Islet of Langerhans (tissue), 1 donor: ENCODE measurements at regions not wholly inside any gene's neighbourhood (a gene's known extent, or its start where the extent isn't known, plus 50 kb on each side); places are given as distances from the start of the nearest gene placed in this dataset.

Source experiments
- FAIRE-seq: peaks from one replicate; lab custom pipeline; 2011; peaks lifted over from hg19 to GRCh38; lab: Jason Lieb, UNC

- FAIRE-seq: no peak
These were observed 79.8 kb upstream of the CD93 start for GRCh38 chr20:23165964-23166363.

DNA sequence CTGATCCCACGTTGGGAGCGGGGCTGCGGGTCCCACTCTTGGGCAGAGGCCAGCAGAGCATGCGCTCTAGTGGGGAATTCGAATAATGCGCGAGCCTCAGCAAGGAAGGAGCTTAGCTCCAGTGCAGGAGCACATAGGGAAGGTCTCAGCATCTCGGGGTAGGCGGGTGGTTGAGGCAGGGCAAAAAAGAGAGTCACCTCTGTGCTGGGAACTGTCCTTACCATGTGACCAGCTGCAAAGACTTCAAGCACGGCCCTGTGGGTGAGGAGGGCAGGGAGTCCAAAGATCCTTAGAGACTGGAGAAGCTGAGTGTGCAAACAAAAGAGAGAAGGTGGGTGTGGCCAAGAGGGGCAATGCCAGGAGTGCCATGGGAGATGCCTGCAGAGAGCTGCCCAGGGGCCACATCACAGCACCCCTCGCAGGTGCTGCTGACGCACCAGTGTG is 79.2 kb upstream of the CD93 start:
- no peak for FAIRE-seq

- no peak for FAIRE-seq
These were observed 78.1 kb upstream of the CD93 start for GRCh38 chr20:23164176-23164601.

- no peak for FAIRE-seq
These were observed 77.4 kb upstream of the CD93 start for GRCh38 chr20:23163562-23163961.

GRCh38 chr20:23162887-23163286 is 76.8 kb upstream of the CD93 start:
- FAIRE-seq: no peak

- FAIRE-seq: no peak
These were observed 76.0 kb upstream of the CD93 start for GRCh38 chr20:23161968-23162696.

DNA sequence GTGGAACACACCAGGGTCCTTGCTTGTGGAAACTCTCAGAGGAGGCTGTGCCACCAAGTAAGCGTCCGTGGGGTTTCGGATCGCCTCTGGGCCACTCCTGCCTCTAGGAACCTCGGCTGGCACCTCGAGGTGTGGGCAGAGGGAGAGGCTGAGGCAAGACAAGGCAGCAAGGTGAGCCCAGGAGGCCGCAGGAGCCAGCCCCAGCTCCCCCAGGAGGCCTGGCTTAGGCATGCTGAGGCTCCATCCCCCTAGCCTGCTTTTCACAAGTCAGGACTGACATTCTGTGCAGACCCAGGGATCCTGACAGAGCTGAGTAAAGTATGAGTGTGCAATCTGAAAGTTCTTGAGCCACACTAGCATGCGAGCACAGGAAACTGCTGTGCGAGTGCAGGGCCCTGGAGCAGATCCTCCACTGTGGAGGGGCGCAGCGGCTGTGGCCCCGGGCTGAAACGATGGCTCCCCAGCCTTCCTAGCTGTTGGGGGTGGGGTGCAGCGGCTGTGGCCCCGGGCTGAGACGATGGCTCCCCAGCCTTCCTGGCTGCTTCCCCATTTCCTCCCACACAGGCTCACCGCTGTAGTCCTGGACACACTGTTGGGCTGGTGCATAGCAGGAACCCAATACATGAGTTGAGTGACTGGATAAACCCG is 75.2 kb upstream of the CD93 start:
- FAIRE-seq: no peak

GRCh38 chr20:23160536-23161243 is 74.6 kb upstream of the CD93 start:
- no peak for FAIRE-seq

- FAIRE-seq: no peak
These were observed 73.8 kb upstream of the CD93 start for GRCh38 chr20:23159947-23160318.

- no peak for FAIRE-seq
These were observed 73.3 kb upstream of the CD93 start for GRCh38 chr20:23159256-23159946.

DNA sequence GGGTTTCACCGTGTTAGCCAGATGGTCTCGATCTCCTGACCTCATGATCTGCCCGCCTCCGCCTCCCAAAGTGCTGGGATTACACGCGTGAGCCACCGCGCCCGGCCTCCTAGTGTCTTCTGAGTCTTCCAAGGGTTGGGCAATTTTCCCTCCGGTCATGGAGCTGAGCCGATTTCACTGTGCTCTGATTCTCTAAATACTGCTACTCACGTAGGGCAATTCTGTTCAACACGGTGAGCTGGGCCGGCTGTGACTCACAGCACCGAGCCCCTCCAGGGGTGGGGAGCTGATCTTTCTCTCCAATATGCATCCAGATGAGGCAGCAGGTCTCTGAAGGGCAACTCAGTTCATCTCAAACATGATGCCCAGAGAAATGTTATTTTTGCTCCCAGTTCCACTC is 71.6 kb upstream of the CD93 start:
- FAIRE-seq: no peak

DNA sequence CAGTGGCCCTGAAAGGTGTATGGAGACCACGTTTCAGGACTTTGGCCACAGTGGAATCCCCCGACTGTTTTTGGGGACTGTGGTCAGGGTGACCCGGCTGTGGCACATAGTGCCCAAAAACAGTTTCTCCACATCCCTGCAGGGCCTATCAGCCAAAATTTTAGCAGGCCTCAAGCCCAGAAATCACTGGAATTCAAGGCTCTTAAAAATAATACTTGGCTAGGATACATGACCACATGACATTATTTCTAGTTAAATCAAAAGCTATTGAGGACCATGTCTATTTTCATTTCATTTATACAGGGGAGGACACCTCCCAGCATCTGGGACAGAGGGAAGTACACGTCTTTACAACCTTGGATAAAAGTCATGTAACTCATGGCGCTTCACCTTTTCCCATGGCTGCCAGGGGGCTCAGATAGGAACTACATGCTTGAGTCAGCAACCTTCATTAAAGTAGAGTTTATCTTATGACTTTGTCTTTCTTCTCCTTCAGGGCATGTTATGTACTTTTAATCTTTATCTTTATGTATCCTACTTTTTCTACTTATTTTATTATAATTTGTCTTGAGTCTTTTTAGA is 70.8 kb upstream of the CD93 start:
- FAIRE-seq: no peak

DNA sequence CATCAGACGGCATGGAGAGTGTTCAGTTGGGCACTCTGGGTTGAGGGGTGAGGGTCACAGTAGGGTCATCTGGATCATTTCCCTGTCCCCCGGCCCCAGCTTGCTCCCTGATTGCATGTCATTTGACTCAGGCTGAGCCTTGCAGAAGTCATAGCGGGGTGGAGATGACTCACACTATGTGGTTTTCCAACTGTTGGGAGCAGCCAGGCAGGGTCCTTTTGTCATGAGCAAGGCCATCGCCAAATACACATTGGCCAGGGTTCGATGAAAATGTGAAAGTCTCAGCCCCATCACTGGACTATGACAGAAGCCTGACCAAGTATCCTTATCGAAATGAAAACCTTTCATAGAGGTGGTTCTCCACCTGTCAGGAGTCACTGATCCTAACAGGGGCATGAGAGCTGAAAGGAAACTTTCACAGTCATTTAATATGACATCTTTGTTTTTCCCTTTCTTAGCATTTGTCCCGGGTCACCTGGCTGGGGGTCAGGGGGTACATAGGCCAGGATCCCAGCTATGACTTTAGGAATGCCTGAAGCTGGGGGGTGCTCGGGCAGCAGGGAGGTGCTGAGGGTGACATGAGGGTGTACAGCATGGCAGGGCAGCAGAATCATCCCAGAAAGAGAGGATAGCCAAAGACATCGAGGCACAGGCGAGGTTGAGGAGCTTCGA is 70.2 kb upstream of the CD93 start:
- no peak for FAIRE-seq

- no peak for FAIRE-seq
These were observed 69.0 kb upstream of the CD93 start for GRCh38 chr20:23155141-23155590.

GRCh38 chr20:23153696-23154341 is 67.7 kb upstream of the CD93 start:
- FAIRE-seq: no peak

GRCh38 chr20:23152902-23153301 is 66.8 kb upstream of the CD93 start:
- no peak for FAIRE-seq

- FAIRE-seq: no peak
These were observed 66.3 kb upstream of the CD93 start for GRCh38 chr20:23152308-23152892.

DNA sequence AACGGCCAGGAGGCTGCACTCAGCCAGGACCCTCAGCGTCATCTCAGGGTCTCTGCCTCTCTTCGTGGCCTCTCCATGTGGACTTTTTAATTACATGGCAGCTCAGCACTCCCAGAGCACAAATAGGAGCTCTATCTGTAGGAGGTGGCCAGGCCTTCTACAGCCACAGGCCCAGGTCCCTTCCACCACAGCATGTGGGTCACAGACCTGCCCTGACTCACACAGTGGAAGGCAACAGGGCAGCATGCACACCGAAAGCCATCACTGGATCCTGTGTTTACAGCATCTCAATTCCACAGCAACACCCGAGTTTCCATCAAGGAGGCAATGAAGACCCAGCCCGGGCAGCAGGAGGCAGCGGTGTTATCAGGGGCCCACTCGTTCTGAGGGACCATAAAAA is 65.8 kb upstream of the CD93 start:
- FAIRE-seq: no peak

DNA sequence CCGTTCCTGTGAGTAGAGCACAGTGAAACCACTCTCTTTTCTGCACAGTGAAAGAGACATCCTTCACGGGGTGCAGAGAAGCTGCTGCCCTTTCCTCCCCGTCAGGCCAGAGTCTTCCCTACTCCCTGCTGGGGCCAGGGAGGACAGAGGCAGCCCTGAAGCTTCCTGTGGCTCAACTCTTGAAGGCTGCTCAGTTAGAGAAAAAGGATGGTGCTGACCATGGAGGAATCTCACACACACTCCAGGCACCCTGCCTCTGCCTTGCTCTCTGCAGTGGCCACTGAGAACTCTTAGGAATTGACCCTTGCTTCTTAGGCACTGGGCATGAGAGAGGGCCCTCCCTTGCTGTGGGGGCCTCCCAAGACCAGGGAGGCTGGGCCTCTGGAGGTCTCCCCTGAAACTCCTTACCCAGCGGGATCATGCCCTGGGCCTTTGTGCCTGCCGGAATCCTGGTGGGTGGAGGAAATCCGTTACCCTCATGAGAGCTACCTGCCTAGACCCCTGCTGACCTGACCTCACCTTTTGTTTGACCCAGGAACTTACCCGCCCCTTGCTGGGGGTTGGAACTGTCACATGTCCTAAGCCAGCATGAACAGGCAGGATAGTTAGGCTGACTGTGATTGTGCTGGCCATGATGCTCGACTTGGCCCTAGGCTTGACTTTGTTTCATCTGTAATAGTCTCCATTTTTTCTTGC is 65.0 kb upstream of the CD93 start:
- no peak for FAIRE-seq

GRCh38 chr20:23150304-23151007 is 64.3 kb upstream of the CD93 start:
- no peak for FAIRE-seq
